Peyer's patch (tissue), 4 donors: ENCODE measurements at regions not wholly inside any gene's neighbourhood (a gene's known extent, or its start where the extent isn't known, plus 50 kb on each side); places are given as distances from the start of the nearest gene placed in this dataset.

Experiments used
- POLR2A ChIP-seq, 2 donors: fragments of 450-650 bp; IDR thresholded peaks; one replicate each; pipeline ENCODE4 v1.5.1; 2017; ENCODE audit warnings: antibody characterized with exemption in 2 of 2, mild to moderate bottlenecking in 2 of 2, moderate library complexity in 2 of 2
- TF ChIP-seq, protein P1 (sequence below), 6 experiments: fragments of 450-650 bp in 4 of 6; fragments of 200-600 bp in 2 of 6; sonication (generic) in 1 of 6; IDR thresholded peaks; one replicate each; pipeline ENCODE4 v1.5.1; 2017 to 2019; ENCODE audit warnings: antibody characterized with exemption in 6 of 6, mild to moderate bottlenecking in 3 of 6, moderate library complexity in 1 of 6

- TF ChIP-seq, protein P1, sequence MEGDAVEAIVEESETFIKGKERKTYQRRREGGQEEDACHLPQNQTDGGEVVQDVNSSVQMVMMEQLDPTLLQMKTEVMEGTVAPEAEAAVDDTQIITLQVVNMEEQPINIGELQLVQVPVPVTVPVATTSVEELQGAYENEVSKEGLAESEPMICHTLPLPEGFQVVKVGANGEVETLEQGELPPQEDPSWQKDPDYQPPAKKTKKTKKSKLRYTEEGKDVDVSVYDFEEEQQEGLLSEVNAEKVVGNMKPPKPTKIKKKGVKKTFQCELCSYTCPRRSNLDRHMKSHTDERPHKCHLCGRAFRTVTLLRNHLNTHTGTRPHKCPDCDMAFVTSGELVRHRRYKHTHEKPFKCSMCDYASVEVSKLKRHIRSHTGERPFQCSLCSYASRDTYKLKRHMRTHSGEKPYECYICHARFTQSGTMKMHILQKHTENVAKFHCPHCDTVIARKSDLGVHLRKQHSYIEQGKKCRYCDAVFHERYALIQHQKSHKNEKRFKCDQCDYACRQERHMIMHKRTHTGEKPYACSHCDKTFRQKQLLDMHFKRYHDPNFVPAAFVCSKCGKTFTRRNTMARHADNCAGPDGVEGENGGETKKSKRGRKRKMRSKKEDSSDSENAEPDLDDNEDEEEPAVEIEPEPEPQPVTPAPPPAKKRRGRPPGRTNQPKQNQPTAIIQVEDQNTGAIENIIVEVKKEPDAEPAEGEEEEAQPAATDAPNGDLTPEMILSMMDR (IDR thresholded peaks at IDR 0.05) = no peak
- TF ChIP-seq POLR2A (IDR thresholded peaks at IDR 0.05) = no peak
These were observed 63.9 kb upstream of the PHLPP1 start for GRCh38 chr18:62651276-62652056.
